Endothelial cell of umbilical vein (primary cell): ENCODE measurements at regions not wholly inside any gene's neighbourhood (a gene's known extent, or its start where the extent isn't known, plus 50 kb on each side); places are given as distances from the start of the nearest gene placed in this dataset.

ENCODE experiments used
- BruUV-seq: library from RNA; stranded (reverse); fragments of 400-500 nt; replicated peaks from 2 replicates; lab custom pipeline; 2021; lab: Mats Ljungman, UMichigan
- CTCF ChIA-PET: fragments of 300-600, 350-600 bp; sonication (Branson Sonifier 250); formaldehyde crosslinking; loops from one replicate; lab custom pipeline; 2021; ENCODE audit warnings: antibody characterized with exemption, inconsistent platforms; lab: Charles Lee
- POLR2A ChIA-PET: fragments of 300-600, 350-600 bp; sonication (Branson Sonifier 250); formaldehyde crosslinking; loops from one replicate; lab custom pipeline; 2021; ENCODE audit warnings: antibody characterized with exemption, inconsistent platforms; lab: Charles Lee
- DNase-seq: peaks from one replicate; pipeline ENCODE4 v3.0.0-alpha.2; 2011; ENCODE audit warnings: low read depth, low spot score
- FAIRE-seq: peaks from 2 replicates; lab custom pipeline; 2011; peaks lifted over from hg19 to GRCh38; lab: Jason Lieb, UNC
- H2AFZ ChIP-seq: 2 replicates; pipeline ENCODE4 v1.6.0; 2012; ENCODE audit warnings: low read depth, low read length, control low read depth, inconsistent platforms
- H3K27ac ChIP-seq: 2 replicates; pipeline ENCODE4 v1.5.1; 2011; ENCODE audit warnings: low read depth, mild to moderate bottlenecking, control low read depth, low read length, moderate library complexity; ENCODE audit not compliant: insufficient read depth
- H3K27me3 ChIP-seq, 2 experiments: 2 replicates each; pipeline versions ENCODE4 v1.6.0 to v1.6.1; 2011; ENCODE audit warnings: low read length in 2 of 2, mixed read lengths in 1 of 2; ENCODE audit not compliant: control insufficient read depth in 2 of 2, insufficient read depth in 2 of 2
- H3K36me3 ChIP-seq, 2 experiments: 2 replicates in 1 of 2; 3 replicates in 1 of 2; pipeline ENCODE4 v1.5.1; 2011; ENCODE audit warnings: low read length in 2 of 2, mild to moderate bottlenecking in 1 of 2, moderate library complexity in 1 of 2; ENCODE audit not compliant: control insufficient read depth in 2 of 2, insufficient read depth in 2 of 2; ENCODE audit errors: extremely low read depth in 1 of 2
- H3K4me1 ChIP-seq: 3 replicates; pipeline ENCODE4 v1.5.1; 2011; ENCODE audit warnings: mild to moderate bottlenecking, low read length; ENCODE audit not compliant: control insufficient read depth, insufficient read depth; ENCODE audit errors: extremely low read depth
- H3K4me2 ChIP-seq: 2 replicates; pipeline ENCODE4 v1.6.1; 2011; ENCODE audit warnings: low read length, control low read depth, mixed read lengths; ENCODE audit not compliant: insufficient read depth
- H3K4me3 ChIP-seq, 3 experiments: fragments of 200-600 bp in 1 of 3; sonication (generic), shearing (Covaris generic) in 1 of 3; replicated peaks in 1 of 3; 2 replicates each; pipeline ENCODE4 v1.5.1; 2011 to 2016; ENCODE audit warnings: control low read depth in 3 of 3, low read length in 3 of 3, mild to moderate bottlenecking in 2 of 3, inconsistent platforms in 1 of 3, low read depth in 1 of 3, moderate library complexity in 1 of 3; ENCODE audit not compliant: insufficient read depth in 1 of 3
- H3K79me2 ChIP-seq: 2 replicates; pipeline ENCODE4 v1.6.0; 2012; ENCODE audit warnings: low read length, inconsistent platforms; ENCODE audit not compliant: control insufficient read depth, insufficient read depth
- H3K9ac ChIP-seq: replicated peaks from 2 replicates; pipeline ENCODE3; 2011; ENCODE audit warnings: low read length, control low read depth; ENCODE audit not compliant: insufficient read depth; ENCODE audit errors: extremely low read depth
- H3K9me1 ChIP-seq: replicated peaks from 3 replicates; pipeline ENCODE4 v1.6.0; 2011; ENCODE audit warnings: mild to moderate bottlenecking, low read length; ENCODE audit not compliant: control insufficient read depth, insufficient read depth; ENCODE audit errors: extremely low read depth
- H3K9me3 ChIP-seq: replicated peaks from 2 replicates; pipeline ENCODE4 v1.5.1; 2012; ENCODE audit warnings: low read length, inconsistent platforms; ENCODE audit not compliant: control insufficient read depth, insufficient read depth
- H4K20me1 ChIP-seq: replicated peaks from 2 replicates; pipeline ENCODE3; 2011; ENCODE audit warnings: mild to moderate bottlenecking, low read length; ENCODE audit not compliant: control insufficient read depth, insufficient read depth; ENCODE audit errors: extremely low read depth
- EZH2 ChIP-seq: IDR thresholded peaks from 2 replicates; pipeline ENCODE4 v1.6.1; 2012; ENCODE audit warnings: borderline replicate concordance, low read depth, mild to moderate bottlenecking, moderate library complexity, low read length, inconsistent platforms; ENCODE audit not compliant: severe bottlenecking
- FOS ChIP-seq: IDR thresholded peaks from 2 replicates; pipeline ENCODE4 v1.6.1; 2011; ENCODE audit warnings: mild to moderate bottlenecking, low read length, moderate library complexity, borderline replicate concordance; ENCODE audit not compliant: insufficient read depth
- GATA2 ChIP-seq: IDR thresholded peaks from 2 replicates; pipeline ENCODE4 v1.7.0; 2011; ENCODE audit warnings: low read depth, mild to moderate bottlenecking, moderate library complexity, mixed read lengths, low read length; ENCODE audit not compliant: insufficient read length, insufficient read depth
- JUN ChIP-seq: IDR thresholded peaks from 2 replicates; pipeline ENCODE4 v1.6.1; 2011; ENCODE audit warnings: borderline replicate concordance, low read depth; ENCODE audit not compliant: insufficient read length, insufficient read depth
- MYC ChIP-seq: IDR thresholded peaks from one replicate; pipeline ENCODE4 v1.6.1; 2011; ENCODE audit warnings: mild to moderate bottlenecking, low read depth, low read length
- POLR2A ChIP-seq: IDR thresholded peaks from 2 replicates; pipeline ENCODE4 v1.6.1; 2012; ENCODE audit warnings: low read depth, mild to moderate bottlenecking, control low read depth, low read length
- POLR2AphosphoS5 ChIP-seq: IDR thresholded peaks from 2 replicates; pipeline ENCODE4 v1.6.1; 2012; ENCODE audit warnings: low read depth, mild to moderate bottlenecking, control low read depth, low read length, moderate library complexity; ENCODE audit not compliant: insufficient read depth
- dilution Hi-C: fragments of 300-500 bp; cut with MboI; formaldehyde crosslinking; loops from one replicate; pipeline ENCODE4 v1.15.0; 2019; ENCODE audit warnings: low sequenced_read_pairs; ENCODE audit not compliant: extremely low pct_ligation_motif_present
- intact Hi-C: fragments of 100-400 bp; cut with micrococcal nuclease; formaldehyde crosslinking; loops from one replicate; pipeline ENCODE4 v1.10.0; 2022
- TF ChIP-seq, protein P1 (sequence below), 2 donors: IDR thresholded peaks; 1 replicate in 1 of 2; 2 replicates in 1 of 2; pipeline ENCODE4 v1.5.1; 2011; ENCODE audit warnings: low read length in 2 of 2, mild to moderate bottlenecking in 2 of 2, moderate library complexity in 2 of 2, control low read depth in 1 of 2, inconsistent platforms in 1 of 2, low read depth in 1 of 2; ENCODE audit not compliant: insufficient read depth in 1 of 2; ENCODE audit errors: extremely low read depth in 1 of 2
- TF ChIP-seq, protein P2 (sequence below): IDR thresholded peaks from 2 replicates; pipeline ENCODE4 v1.6.1; 2011; ENCODE audit not compliant: insufficient read depth, insufficient read length

DNA sequence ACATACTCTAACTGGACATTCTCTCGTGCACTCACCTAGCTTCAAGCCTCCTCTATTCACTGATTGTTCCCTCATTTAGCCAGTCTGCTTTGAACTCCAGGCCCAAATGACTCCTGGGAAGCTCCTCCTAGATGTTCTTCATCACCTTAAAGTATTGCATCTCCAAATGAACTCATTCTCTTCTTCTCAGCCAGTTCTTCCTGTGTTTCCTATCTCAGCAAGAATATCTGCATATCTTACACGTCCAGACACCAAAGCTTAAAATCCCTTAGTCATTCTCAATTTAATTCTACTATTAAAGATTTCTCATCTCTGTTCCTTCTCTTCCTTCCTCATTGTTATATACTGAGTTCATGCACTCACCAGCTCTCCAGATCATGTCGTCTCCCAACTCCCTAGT, 118.6 kb upstream of the DAB2 start:
- BruUV-seq: no TSS peak
- Histone ChIP-seq H3K4me3 (peak overlapping the region in 1 of 3 experiments; percentile 53), H3K4me2 (peak overlapping the region; percentile 88), H2AFZ (peak overlapping the region; percentile 48), H4K20me1 (no peaks in the 10 kb centered on the region), H3K9me3 (no peaks in the 10 kb centered on the region), H3K4me1 (peaks cover 39% of the 10 kb centered on the region), H3K9me1 (no peaks in the 10 kb centered on the region), H3K79me2 (no peaks in the 10 kb centered on the region), H3K9ac (peak overlapping the region; percentile 73), H3K27ac (peak overlapping the region; percentile 92), H3K27me3 (no peaks in the 10 kb centered on the region), H3K36me3 (no peaks in the 10 kb centered on the region)
- no peak for TF ChIP-seq MYC
- TF ChIP-seq EZH2: no peak
- TF ChIP-seq GATA2: peak; percentile 79
- TF ChIP-seq POLR2A: no peak
- TF ChIP-seq, protein P1, sequence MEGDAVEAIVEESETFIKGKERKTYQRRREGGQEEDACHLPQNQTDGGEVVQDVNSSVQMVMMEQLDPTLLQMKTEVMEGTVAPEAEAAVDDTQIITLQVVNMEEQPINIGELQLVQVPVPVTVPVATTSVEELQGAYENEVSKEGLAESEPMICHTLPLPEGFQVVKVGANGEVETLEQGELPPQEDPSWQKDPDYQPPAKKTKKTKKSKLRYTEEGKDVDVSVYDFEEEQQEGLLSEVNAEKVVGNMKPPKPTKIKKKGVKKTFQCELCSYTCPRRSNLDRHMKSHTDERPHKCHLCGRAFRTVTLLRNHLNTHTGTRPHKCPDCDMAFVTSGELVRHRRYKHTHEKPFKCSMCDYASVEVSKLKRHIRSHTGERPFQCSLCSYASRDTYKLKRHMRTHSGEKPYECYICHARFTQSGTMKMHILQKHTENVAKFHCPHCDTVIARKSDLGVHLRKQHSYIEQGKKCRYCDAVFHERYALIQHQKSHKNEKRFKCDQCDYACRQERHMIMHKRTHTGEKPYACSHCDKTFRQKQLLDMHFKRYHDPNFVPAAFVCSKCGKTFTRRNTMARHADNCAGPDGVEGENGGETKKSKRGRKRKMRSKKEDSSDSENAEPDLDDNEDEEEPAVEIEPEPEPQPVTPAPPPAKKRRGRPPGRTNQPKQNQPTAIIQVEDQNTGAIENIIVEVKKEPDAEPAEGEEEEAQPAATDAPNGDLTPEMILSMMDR (IDR thresholded peaks at IDR 0.05; ENCODE audit: extremely low read depth in 1 of 2, insufficient read depth in 1 of 2, low read depth in 1 of 2, low read length in 2 of 2): no peak
- TF ChIP-seq, protein P2, sequence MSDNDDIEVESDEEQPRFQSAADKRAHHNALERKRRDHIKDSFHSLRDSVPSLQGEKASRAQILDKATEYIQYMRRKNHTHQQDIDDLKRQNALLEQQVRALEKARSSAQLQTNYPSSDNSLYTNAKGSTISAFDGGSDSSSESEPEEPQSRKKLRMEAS: no peak
- no peak for TF ChIP-seq POLR2AphosphoS5
- TF ChIP-seq FOS: peak; percentile 51
- peak; percentile 43 for TF ChIP-seq JUN
- intact Hi-C loops: loop anchor here (1.0 to 10.0 kb wide), 3 partner anchors 16 to 469 kb away; partner anchors contain the start of gene RICTOR
- dilution Hi-C loops: loop anchor here (25.0 kb wide), 1 partner anchor 131 kb away; the partner anchor contains the start of gene DAB2
- DNase-seq (peak; percentile 73), FAIRE-seq (no peak)
- CTCF ChIA-PET: interaction anchor here (0.8 to 4.5 kb wide), 18 partner anchors 9 to 463 kb away, joined by 3 to 92 read pairs (median 4); partner anchors contain the start of gene DAB2
- POLR2A ChIA-PET: interaction anchor here (0.9 to 3.2 kb wide), 5 partner anchors 9 to 123 kb away, joined by 4 to 50 read pairs (median 7); partner anchors contain the start of gene DAB2
